Endodermal cell (in vitro differentiated cells): ENCODE measurements at regions not wholly inside any gene's neighbourhood (a gene's known extent, or its start where the extent isn't known, plus 50 kb on each side); places are given as distances from the start of the nearest gene placed in this dataset.

ENCODE experiments used
- DNase-seq: peaks from one replicate; pipeline ENCODE4 v3.0.0-alpha.2; 2017
- H3K27ac ChIP-seq: 2 replicates; pipeline ENCODE4 v1.5.1; 2013; ENCODE audit warnings: mild to moderate bottlenecking, low read depth, low read length, moderate library complexity
- H3K27me3 ChIP-seq: 2 replicates; pipeline ENCODE4 v1.6.1; 2013; ENCODE audit warnings: mild to moderate bottlenecking, low read length, moderate library complexity; ENCODE audit not compliant: insufficient read depth, control insufficient read depth, poor library complexity, severe bottlenecking
- H3K36me3 ChIP-seq: 2 replicates; pipeline ENCODE4 v1.7.0; 2013; ENCODE audit warnings: mild to moderate bottlenecking, low read length, moderate library complexity; ENCODE audit not compliant: control insufficient read depth, insufficient read depth
- H3K4me1 ChIP-seq: one replicate; pipeline ENCODE4 v1.7.0; 2013; ENCODE audit warnings: low read length; ENCODE audit not compliant: control insufficient read depth, insufficient read depth
- H3K4me3 ChIP-seq: 2 replicates; pipeline ENCODE4 v1.5.1; 2013; ENCODE audit warnings: mild to moderate bottlenecking, low read length, moderate library complexity
- H3K9ac ChIP-seq: 2 replicates; pipeline ENCODE4 v1.6.1; 2013; ENCODE audit warnings: mild to moderate bottlenecking, low read length, moderate library complexity; ENCODE audit not compliant: poor library complexity, severe bottlenecking; ENCODE audit errors: extremely low read depth
- H3K9me3 ChIP-seq: 2 replicates; pipeline ENCODE4 v1.6.1; 2013; ENCODE audit warnings: mild to moderate bottlenecking, low read length, moderate library complexity; ENCODE audit not compliant: control insufficient read depth
- H3K27ac Mint-ChIP-seq: 2 replicates; pipeline ENCODE4 v1.8.0; 2020; ENCODE audit warnings: mixed read lengths
- H3K27me3 Mint-ChIP-seq: 2 replicates; pipeline ENCODE4 v1.8.0; 2021; ENCODE audit warnings: mild to moderate bottlenecking, mixed read lengths; ENCODE audit not compliant: insufficient read depth
- H3K36me3 Mint-ChIP-seq: 2 replicates; pipeline ENCODE4 v1.8.0; 2020; ENCODE audit warnings: low read depth, mixed read lengths
- H3K4me1 Mint-ChIP-seq: 2 replicates; pipeline ENCODE4 v1.8.0; 2020; ENCODE audit warnings: mixed read lengths
- H3K4me3 Mint-ChIP-seq: 2 replicates; pipeline ENCODE4 v1.8.0; 2020; ENCODE audit warnings: mild to moderate bottlenecking, moderate library complexity, mixed read lengths
- H3K9me3 Mint-ChIP-seq: 2 replicates; pipeline ENCODE4 v1.8.0; 2020; ENCODE audit warnings: mild to moderate bottlenecking, mixed read lengths
- WGBS, 2 experiments: methylation state at CpG; one replicate each; pipeline versions ENCODE4 v1.1.5 to v1.1.7; 2013; ENCODE audit warnings: missing lambda C conversion rate in 2 of 2, mixed read lengths in 1 of 2; ENCODE audit not compliant: insufficient coverage in 1 of 2, insufficient read length in 1 of 2; 5-methylcytosine and 5-hydroxymethylcytosine counted together
- TF ChIP-seq, protein P1 (sequence below): fragments of 200-600 bp; sonication (generic); conservative IDR thresholded peaks from 2 replicates; pipeline ENCODE4 v1.5.0; 2021; ENCODE audit warnings: antibody characterized with exemption, mild to moderate bottlenecking

DNA sequence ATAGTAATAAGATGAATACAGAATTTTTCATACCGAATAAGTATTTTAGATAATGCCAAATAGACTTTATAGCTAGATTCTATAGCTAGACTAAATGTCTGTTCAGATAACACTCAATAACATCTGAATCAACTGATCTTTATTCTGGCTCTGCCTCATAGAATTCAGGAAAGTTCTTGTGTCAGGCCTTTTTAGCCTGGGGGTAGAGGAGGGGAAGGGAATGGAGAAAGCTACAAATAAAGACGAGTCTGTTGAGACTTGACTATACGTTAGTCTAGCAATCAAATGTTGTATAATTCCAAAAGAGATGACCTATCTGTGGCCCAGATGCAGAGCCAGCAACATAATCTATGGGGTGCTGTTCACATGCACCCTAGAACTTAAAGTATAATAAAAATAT is 106.6 kb upstream of the ABI3BP start:
- Mint-ChIP-seq H3K4me3 (no peak overlapping the region), H3K4me1 (no peaks in the 10 kb centered on the region), H3K9me3 (no peaks in the 10 kb centered on the region), H3K36me3 (no peaks in the 10 kb centered on the region), H3K27me3 (no peaks in the 10 kb centered on the region), H3K27ac (no peak overlapping the region)
- Histone ChIP-seq H3K9me3 (no peaks in the 10 kb centered on the region), H3K4me3 (no peak overlapping the region), H3K36me3 (no peaks in the 10 kb centered on the region), H3K27ac (no peak overlapping the region), H3K9ac (no peak overlapping the region), H3K27me3 (no peaks in the 10 kb centered on the region), H3K4me1 (no peaks in the 10 kb centered on the region)
- 80 to 95% methylated on average over 1 to 3 of the region's 3 CpGs for WGBS, 2 experiments
- TF ChIP-seq, protein P1, sequence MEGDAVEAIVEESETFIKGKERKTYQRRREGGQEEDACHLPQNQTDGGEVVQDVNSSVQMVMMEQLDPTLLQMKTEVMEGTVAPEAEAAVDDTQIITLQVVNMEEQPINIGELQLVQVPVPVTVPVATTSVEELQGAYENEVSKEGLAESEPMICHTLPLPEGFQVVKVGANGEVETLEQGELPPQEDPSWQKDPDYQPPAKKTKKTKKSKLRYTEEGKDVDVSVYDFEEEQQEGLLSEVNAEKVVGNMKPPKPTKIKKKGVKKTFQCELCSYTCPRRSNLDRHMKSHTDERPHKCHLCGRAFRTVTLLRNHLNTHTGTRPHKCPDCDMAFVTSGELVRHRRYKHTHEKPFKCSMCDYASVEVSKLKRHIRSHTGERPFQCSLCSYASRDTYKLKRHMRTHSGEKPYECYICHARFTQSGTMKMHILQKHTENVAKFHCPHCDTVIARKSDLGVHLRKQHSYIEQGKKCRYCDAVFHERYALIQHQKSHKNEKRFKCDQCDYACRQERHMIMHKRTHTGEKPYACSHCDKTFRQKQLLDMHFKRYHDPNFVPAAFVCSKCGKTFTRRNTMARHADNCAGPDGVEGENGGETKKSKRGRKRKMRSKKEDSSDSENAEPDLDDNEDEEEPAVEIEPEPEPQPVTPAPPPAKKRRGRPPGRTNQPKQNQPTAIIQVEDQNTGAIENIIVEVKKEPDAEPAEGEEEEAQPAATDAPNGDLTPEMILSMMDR: no peak
- no peak for DNase-seq

DNA sequence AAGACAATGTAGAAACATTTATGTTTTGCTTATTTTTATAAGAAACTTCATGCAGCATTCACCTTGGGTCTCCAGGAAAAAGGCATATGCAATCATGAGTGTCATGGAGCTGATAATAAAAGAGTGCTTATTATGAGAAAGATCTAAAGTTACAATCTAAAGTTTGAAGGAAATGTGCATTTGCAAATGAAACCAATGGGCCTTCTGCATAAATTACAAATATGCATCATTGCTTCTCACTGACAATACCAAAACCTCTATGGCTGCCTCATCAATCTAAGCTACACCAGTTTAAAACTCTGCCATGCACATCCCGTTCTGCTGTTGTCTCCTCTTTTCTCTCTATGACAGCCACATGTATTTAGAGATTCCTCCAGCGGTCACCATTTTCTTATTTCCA is 103.2 kb upstream of the ABI3BP start:
- Mint-ChIP-seq H3K4me3 (no peak overlapping the region), H3K27me3 (no peaks in the 10 kb centered on the region), H3K9me3 (no peaks in the 10 kb centered on the region), H3K27ac (no peak overlapping the region), H3K4me1 (no peaks in the 10 kb centered on the region), H3K36me3 (no peaks in the 10 kb centered on the region)
- WGBS, 2 experiments: 40 to 55% methylated on average over 2 of the region's 2 CpGs
- H3K4me3 ChIP-seq: no peak overlapping the region
- no peak overlapping the region for H3K27ac ChIP-seq
- no peak for DNase-seq
- H3K9ac ChIP-seq: no peak overlapping the region
- no peaks in the 10 kb centered on the region for H3K27me3 ChIP-seq
- TF ChIP-seq, protein P1: no peak
- no peaks in the 10 kb centered on the region for H3K9me3 ChIP-seq
- no peaks in the 10 kb centered on the region for H3K36me3 ChIP-seq
- no peaks in the 10 kb centered on the region for H3K4me1 ChIP-seq

DNA sequence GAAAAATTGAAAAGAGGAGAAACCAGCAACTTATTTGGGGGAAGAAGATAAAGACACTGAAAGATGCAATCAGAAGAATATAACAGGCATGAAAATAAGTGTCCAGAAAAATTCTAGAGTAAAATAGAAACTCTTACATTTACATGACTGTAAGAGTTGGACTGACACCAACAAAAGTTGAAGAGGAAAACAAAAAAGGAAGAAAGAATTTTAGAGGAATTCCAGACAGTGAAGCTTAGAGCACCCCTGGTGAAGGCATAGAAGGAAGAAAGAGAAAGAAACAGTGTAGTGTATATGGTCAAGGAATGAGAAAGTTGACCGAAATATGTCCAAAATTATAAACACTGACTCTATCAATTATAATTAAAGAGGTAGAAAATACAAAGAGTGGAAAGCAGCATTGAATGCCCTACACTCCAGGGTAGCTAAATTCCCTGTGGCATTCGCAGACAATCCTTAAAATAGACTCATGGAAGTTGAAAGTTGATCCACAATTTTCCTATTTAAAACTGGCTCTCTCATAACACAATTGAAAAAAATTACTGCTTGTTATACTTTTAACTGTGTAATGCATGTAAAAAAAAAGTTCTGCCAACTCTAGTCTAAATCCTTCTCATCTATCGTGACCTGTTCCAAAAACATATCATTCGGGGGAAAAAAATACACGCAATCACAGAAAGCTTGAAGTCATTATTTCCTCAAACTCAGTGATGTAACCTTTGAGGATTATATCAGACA is 102.6 kb upstream of the ABI3BP start:
- no peaks in the 10 kb centered on the region for H3K27me3 ChIP-seq
- H3K27ac Mint-ChIP-seq: no peak overlapping the region
- H3K9ac ChIP-seq: no peak overlapping the region
- H3K4me1 ChIP-seq: no peaks in the 10 kb centered on the region
- no peaks in the 10 kb centered on the region for H3K9me3 ChIP-seq
- no peak overlapping the region for H3K4me3 ChIP-seq
- H3K4me3 Mint-ChIP-seq: no peak overlapping the region
- no peaks in the 10 kb centered on the region for H3K4me1 Mint-ChIP-seq
- WGBS, 2 experiments: 92 to 96% methylated on average over 4 to 5 of the region's 5 CpGs
- no peak for DNase-seq
- H3K9me3 Mint-ChIP-seq: no peaks in the 10 kb centered on the region
- no peak overlapping the region for H3K27ac ChIP-seq
- H3K36me3 Mint-ChIP-seq: no peaks in the 10 kb centered on the region
- TF ChIP-seq, protein P1: no peak
- no peaks in the 10 kb centered on the region for H3K36me3 ChIP-seq
- no peaks in the 10 kb centered on the region for H3K27me3 Mint-ChIP-seq
